K562 (cell line): ENCODE measurements at regions not wholly inside any gene's neighbourhood (a gene's known extent, or its start where the extent isn't known, plus 50 kb on each side); places are given as distances from the start of the nearest gene placed in this dataset.

Experiments used
- ATAC-seq: fragments of 200-7000 bp; cut with Tn5 transposase; 3 replicates; pipeline ENCODE4 v1.9.1; 2020; ENCODE audit warnings: moderate library complexity
- BruUV-seq: library from RNA; stranded (reverse); fragments of 400-500 nt; replicated peaks from 2 replicates; lab custom pipeline; 2021; lab: Mats Ljungman, UMichigan
- CTCF ChIA-PET: fragments of 300-600 bp; formaldehyde crosslinking; extraction: SDS; loops from one replicate; lab custom pipeline; 2021; ENCODE audit warnings: low intra/inter-chr PET ratio; lab: Yijun Ruan, JAX
- POLR2A ChIA-PET: fragments of 300-600, 350-650 bp; sonication (Branson Sonifier 250); formaldehyde crosslinking; extraction: SDS; loops from one replicate; lab custom pipeline; 2021; ENCODE audit warnings: antibody characterized with exemption, inconsistent platforms; lab: Yijun Ruan, JAX
- DNase-seq, 4 experiments: peaks; one replicate each; pipeline versions ENCODE4 v3.0.0 to v3.0.0-alpha.2; 2011 to 2018; ENCODE audit warnings: low spot score in 3 of 4, mixed read lengths in 3 of 4; ENCODE audit errors: extremely low read depth in 1 of 4
- FAIRE-seq: peaks from 2 replicates; lab custom pipeline; 2011; peaks lifted over from hg19 to GRCh38; lab: Jason Lieb, UNC
- H2AFZ ChIP-seq: 2 replicates; pipeline ENCODE4 v1.6.0; 2011; ENCODE audit warnings: low read depth, low read length, control low read depth, inconsistent platforms
- H3K27ac ChIP-seq: fragments of 200-600 bp; 3 replicates; pipeline ENCODE4 v1.8.0; 2011; ENCODE audit warnings: low read depth, mild to moderate bottlenecking, control low read depth, inconsistent platforms, low read length, moderate library complexity, mixed read lengths; ENCODE audit errors: extremely low read depth
- H3K27me3 ChIP-seq, 2 experiments: fragments of 300-600 bp in 1 of 2; 2 replicates in 1 of 2; 3 replicates in 1 of 2; pipeline versions ENCODE4 v1.6.0 to v1.8.0; 2011; ENCODE audit warnings: inconsistent platforms in 2 of 2, low read length in 2 of 2, mild to moderate bottlenecking in 1 of 2, mixed read lengths in 1 of 2, moderate library complexity in 1 of 2; ENCODE audit not compliant: control insufficient read depth in 2 of 2, insufficient read depth in 2 of 2
- H3K36me3 ChIP-seq: fragments of 300-600 bp; 3 replicates; pipeline ENCODE4 v1.8.0; 2011; ENCODE audit warnings: mild to moderate bottlenecking, low read length, inconsistent platforms; ENCODE audit not compliant: control insufficient read depth, insufficient read depth
- H3K4me1 ChIP-seq, 2 experiments: fragments of 200-600 bp in 1 of 2; replicated peaks in 1 of 2; 2 replicates in 1 of 2; 3 replicates in 1 of 2; pipeline versions ENCODE4 v1.5.1 to v1.8.0; 2011; ENCODE audit warnings: inconsistent platforms in 2 of 2, low read length in 2 of 2, mild to moderate bottlenecking in 1 of 2, mixed read lengths in 1 of 2, moderate library complexity in 1 of 2; ENCODE audit not compliant: control insufficient read depth in 2 of 2, insufficient read depth in 2 of 2
- H3K4me2 ChIP-seq: 2 replicates; pipeline ENCODE4 v1.6.1; 2011; ENCODE audit warnings: low read length, control low read depth, inconsistent platforms, mixed read lengths; ENCODE audit not compliant: insufficient read depth
- H3K4me3 ChIP-seq: fragments of 200-600 bp; sonication (generic), shearing (Covaris generic); 2 replicates; pipeline ENCODE4 v1.5.1; 2016; ENCODE audit warnings: control low read depth, inconsistent platforms
- H3K79me2 ChIP-seq: fragments of 200-600 bp; 3 replicates; pipeline ENCODE4 v1.8.0; 2011; ENCODE audit warnings: low read length, inconsistent platforms; ENCODE audit not compliant: control insufficient read depth, insufficient read depth
- H3K9ac ChIP-seq, 2 experiments: 2 replicates each; pipeline versions ENCODE4 v1.6.0 to v1.6.1; 2011; ENCODE audit warnings: low read depth in 2 of 2, low read length in 2 of 2, control low read depth in 1 of 2, inconsistent platforms in 1 of 2, mild to moderate bottlenecking in 1 of 2, mixed read lengths in 1 of 2; ENCODE audit not compliant: insufficient read depth in 1 of 2
- H3K9me1 ChIP-seq: one replicate; pipeline ENCODE4 v1.6.0; 2011; ENCODE audit warnings: inconsistent platforms, mild to moderate bottlenecking, low read length, moderate library complexity; ENCODE audit not compliant: control insufficient read depth, insufficient read depth
- H3K9me3 ChIP-seq: replicated peaks from 2 replicates; pipeline ENCODE4 v1.5.1; 2011; ENCODE audit warnings: low read depth, low read length, inconsistent platforms; ENCODE audit not compliant: control insufficient read depth, insufficient read depth
- H4K20me1 ChIP-seq: replicated peaks from 2 replicates; pipeline ENCODE4 v1.6.1; 2011; ENCODE audit warnings: low read length, inconsistent platforms, mixed read lengths; ENCODE audit not compliant: control insufficient read depth, insufficient read depth
- EGR1 ChIP-seq: fragments of 450-650 bp; conservative IDR thresholded peaks from 2 replicates; pipeline ENCODE4 v1.6.1; 2017; ENCODE audit warnings: mild to moderate bottlenecking
- FOXA1 ChIP-seq: fragments of 450-650 bp; IDR thresholded peaks from 2 replicates; pipeline ENCODE4 v1.6.1; 2016; ENCODE audit warnings: mild to moderate bottlenecking, borderline replicate concordance
- GATA2 ChIP-seq: sonication (generic); formaldehyde crosslinking; IDR thresholded peaks from 2 replicates; pipeline ENCODE4 v1.4.0; 2020; ENCODE audit warnings: mild to moderate bottlenecking, missing genetic modification reagents
- PYGO2 ChIP-seq: fragments of 450-650 bp; IDR thresholded peaks from 2 replicates; pipeline ENCODE4 v1.6.1; 2016; ENCODE audit warnings: mild to moderate bottlenecking, missing genetic modification characterization, moderate library complexity, missing compliant biosample characterization
- ZBTB17 ChIP-seq: fragments of 450-650 bp; formaldehyde crosslinking; IDR thresholded peaks from 2 replicates; pipeline ENCODE4 v1.4.0; 2020; ENCODE audit warnings: mild to moderate bottlenecking
- ZNF253 ChIP-seq: fragments of 250-450 bp; sonication (Bioruptor Pico); conservative IDR thresholded peaks from 2 replicates; pipeline ENCODE4 v1.6.1; 2021; ENCODE audit warnings: mild to moderate bottlenecking
- WGBS: fragments of 100-300 bp; shearing (Covaris generic); methylation state at CpG from one replicate; pipeline ENCODE4 v1.1.6; 2016; ENCODE audit warnings: low coverage, mixed read lengths; ENCODE audit not compliant: insufficient coverage; ENCODE audit errors: missing lambda C conversion rate; 5-methylcytosine and 5-hydroxymethylcytosine counted together
- in situ Hi-C: fragments of 300-500 bp; cut with MboI; formaldehyde crosslinking; loops from 4 replicates; pipeline ENCODE4 v1.15.0; 2018; ENCODE audit warnings: inconsistent platforms, mixed read lengths
- intact Hi-C: fragments of 100-400 bp; cut with micrococcal nuclease; formaldehyde crosslinking; loops from 2 replicates; pipeline ENCODE4 v1.14.2; 2022
- TF ChIP-seq, protein P1 (sequence below): fragments of 250-450 bp; sonication (Bioruptor Pico); IDR thresholded peaks from 2 replicates; pipeline ENCODE4 v1.6.1; 2021; ENCODE audit warnings: mild to moderate bottlenecking
- TF ChIP-seq, protein P2 (sequence below): fragments of 450-650 bp; formaldehyde crosslinking; IDR thresholded peaks from 2 replicates; pipeline ENCODE4 v1.4.0; 2020; ENCODE audit warnings: mild to moderate bottlenecking, mixed read lengths
- TF ChIP-seq, protein P3 (sequence below), 2 experiments: fragments of 250-450 bp in 1 of 2; fragments of 450-650 bp in 1 of 2; sonication (Bioruptor Pico) in 1 of 2; IDR thresholded peaks; 2 replicates each; pipeline versions ENCODE4 v1.6.1 to v1.8.0; 2016 to 2021; ENCODE audit warnings: mild to moderate bottlenecking in 2 of 2, moderate library complexity in 2 of 2, missing compliant biosample characterization in 1 of 2, missing genetic modification characterization in 1 of 2

GRCh38 chr5:118597543-118597942 is 390.8 kb downstream of the DTWD2 start:
- intact Hi-C loops, result no loop called here
- 2% methylated on average over 3 of the region's 3 CpGs for WGBS
- no peak overlapping the region for H2AFZ ChIP-seq
- H3K9me1 ChIP-seq, result no peaks in the 10 kb centered on the region
- H3K4me2 ChIP-seq, result no peak overlapping the region
- no peaks in the 10 kb centered on the region for H3K4me1 ChIP-seq
- H3K9me3 ChIP-seq, result no peaks in the 10 kb centered on the region
- CTCF ChIA-PET, result no interaction called here
- TF ChIP-seq FOXA1 (no peak), EGR1 (no peak), ZNF253 (no peak), PYGO2 (tag) (no peak), GATA2 (CRISPR knock-in tag) (no peak), ZBTB17 (CRISPR knock-in tag) (no peak)
- TF ChIP-seq, protein P1, sequence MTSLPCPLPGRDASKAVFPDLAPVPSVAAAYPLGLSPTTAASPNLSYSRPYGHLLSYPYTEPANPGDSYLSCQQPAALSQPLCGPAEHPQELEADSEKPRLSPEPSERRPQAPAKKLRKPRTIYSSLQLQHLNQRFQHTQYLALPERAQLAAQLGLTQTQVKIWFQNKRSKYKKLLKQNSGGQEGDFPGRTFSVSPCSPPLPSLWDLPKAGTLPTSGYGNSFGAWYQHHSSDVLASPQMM (CRISPR knock-in tag), result no peak
- TF ChIP-seq, protein P2, sequence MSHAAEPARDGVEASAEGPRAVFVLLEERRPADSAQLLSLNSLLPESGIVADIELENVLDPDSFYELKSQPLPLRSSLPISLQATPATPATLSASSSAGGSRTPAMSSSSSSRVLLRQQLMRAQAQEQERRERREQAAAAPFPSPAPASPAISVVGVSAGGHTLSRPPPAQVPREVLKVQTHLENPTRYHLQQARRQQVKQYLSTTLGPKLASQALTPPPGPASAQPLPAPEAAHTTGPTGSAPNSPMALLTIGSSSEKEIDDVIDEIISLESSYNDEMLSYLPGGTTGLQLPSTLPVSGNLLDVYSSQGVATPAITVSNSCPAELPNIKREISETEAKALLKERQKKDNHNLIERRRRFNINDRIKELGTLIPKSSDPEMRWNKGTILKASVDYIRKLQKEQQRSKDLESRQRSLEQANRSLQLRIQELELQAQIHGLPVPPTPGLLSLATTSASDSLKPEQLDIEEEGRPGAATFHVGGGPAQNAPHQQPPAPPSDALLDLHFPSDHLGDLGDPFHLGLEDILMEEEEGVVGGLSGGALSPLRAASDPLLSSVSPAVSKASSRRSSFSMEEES (CRISPR knock-in tag), result no peak
- TF ChIP-seq, protein P3, sequence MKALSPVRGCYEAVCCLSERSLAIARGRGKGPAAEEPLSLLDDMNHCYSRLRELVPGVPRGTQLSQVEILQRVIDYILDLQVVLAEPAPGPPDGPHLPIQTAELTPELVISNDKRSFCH (CRISPR knock-in tag; IDR thresholded peaks at IDR 0.05), result no peak
- TF ChIP-seq, protein P3 (tag; IDR thresholded peaks at IDR 0.05), result no peak
- H3K9ac ChIP-seq, result no peak overlapping the region
- no peaks in the 10 kb centered on the region for H3K36me3 ChIP-seq
- in situ Hi-C loops, result no loop called here
- no peaks in the 10 kb centered on the region for H4K20me1 ChIP-seq
- H3K27ac ChIP-seq, result no peak overlapping the region
- no peak for DNase-seq
- H3K4me3 ChIP-seq, result no peak overlapping the region
- no peak for ATAC-seq
- no TSS peak for BruUV-seq
- no peaks in the 10 kb centered on the region for H3K79me2 ChIP-seq
- POLR2A ChIA-PET, result no interaction called here
- FAIRE-seq, result no peak
- no peaks in the 10 kb centered on the region for H3K27me3 ChIP-seq
